Suprapubic skin (tissue), 4 donors: ENCODE measurements at regions not wholly inside any gene's neighbourhood (a gene's known extent, or its start where the extent isn't known, plus 50 kb on each side); places are given as distances from the start of the nearest gene placed in this dataset.

Experiments
- DNase-seq, 2 donors: peaks; one replicate each; pipeline ENCODE4 v3.0.0-alpha.2; 2019; ENCODE audit warnings: low spot score in 2 of 2
- H3K27ac ChIP-seq: fragments of 200-600 bp; sonication (generic); one replicate; pipeline ENCODE4 v1.5.1; 2019
- H3K27me3 ChIP-seq: fragments of 200-600 bp; sonication (generic); one replicate; pipeline ENCODE4 v1.5.1; 2019
- H3K36me3 ChIP-seq: fragments of 200-600 bp; sonication (generic); one replicate; pipeline ENCODE4 v1.5.1; 2019
- H3K4me1 ChIP-seq: fragments of 200-600 bp; sonication (generic); one replicate; pipeline ENCODE4 v1.5.1; 2019
- H3K4me3 ChIP-seq: fragments of 200-600 bp; sonication (generic); one replicate; pipeline ENCODE4 v1.5.1; 2019; ENCODE audit warnings: mild to moderate bottlenecking
- H3K9me3 ChIP-seq: fragments of 200-600 bp; sonication (generic); one replicate; pipeline ENCODE4 v1.5.1; 2019
- CTCF ChIP-seq, 2 donors: fragments of 200-600 bp in 1 of 2; fragments of 450-650 bp in 1 of 2; sonication (generic) in 1 of 2; IDR thresholded peaks; one replicate each; pipeline ENCODE4 v1.5.1; 2016 to 2019; ENCODE audit warnings: antibody characterized with exemption in 2 of 2, mild to moderate bottlenecking in 1 of 2, moderate library complexity in 1 of 2
- EP300 ChIP-seq: sonication (generic); formaldehyde crosslinking; IDR thresholded peaks from one replicate; pipeline ENCODE4 v1.6.1; 2017; ENCODE audit warnings: antibody characterized with exemption
- POLR2A ChIP-seq, 2 donors: fragments of 450-650 bp; IDR thresholded peaks; one replicate each; pipeline ENCODE4 v1.6.1; 2017; ENCODE audit warnings: antibody characterized with exemption in 2 of 2, mild to moderate bottlenecking in 2 of 2, moderate library complexity in 2 of 2
- POLR2AphosphoS5 ChIP-seq, 3 donors: sonication (generic); formaldehyde crosslinking; IDR thresholded peaks; one replicate each; pipeline ENCODE4 v1.6.1; 2017; ENCODE audit warnings: antibody characterized with exemption in 3 of 3
- WGBS: methylation state at CpG from one replicate; pipeline ENCODE4 v1.1.5; 2018; 5-methylcytosine and 5-hydroxymethylcytosine counted together

GRCh38 chr7:121798453-121798840 is 74.5 kb upstream of the PTPRZ1 start:
- no peak overlapping the region for H3K4me3 ChIP-seq
- no peaks in the 10 kb centered on the region for H3K36me3 ChIP-seq
- TF ChIP-seq POLR2A (IDR thresholded peaks at IDR 0.05) (no peak), CTCF (IDR thresholded peaks at IDR 0.05) (no peak), POLR2AphosphoS5 (IDR thresholded peaks at IDR 0.05) (no peak), EP300 (no peak)
- no peaks in the 10 kb centered on the region for H3K9me3 ChIP-seq
- 80% methylated on average over 2 of the region's 2 CpGs for WGBS
- H3K27ac ChIP-seq: peak overlapping the region; percentile 12
- H3K27me3 ChIP-seq: no peaks in the 10 kb centered on the region
- no peak for DNase-seq
- peaks cover 41% of the 10 kb centered on the region for H3K4me1 ChIP-seq

GRCh38 chr7:121797657-121798452 is 75.1 kb upstream of the PTPRZ1 start:
- peak overlapping the region; percentile 81 for H3K27ac ChIP-seq
- 42% methylated on average over 6 of the region's 6 CpGs for WGBS
- H3K4me3 ChIP-seq: no peak overlapping the region
- H3K4me1 ChIP-seq: peaks cover 41% of the 10 kb centered on the region
- DNase-seq: no peak
- H3K9me3 ChIP-seq: no peaks in the 10 kb centered on the region
- no peaks in the 10 kb centered on the region for H3K36me3 ChIP-seq
- TF ChIP-seq CTCF (IDR thresholded peaks at IDR 0.05) (no peak), POLR2AphosphoS5 (IDR thresholded peaks at IDR 0.05) (no peak), POLR2A (IDR thresholded peaks at IDR 0.05) (no peak), EP300 (no peak)
- H3K27me3 ChIP-seq: no peaks in the 10 kb centered on the region

GRCh38 chr7:121796936-121797656 is 75.9 kb upstream of the PTPRZ1 start:
- peaks cover 36% of the 10 kb centered on the region for H3K4me1 ChIP-seq
- H3K36me3 ChIP-seq: no peaks in the 10 kb centered on the region
- WGBS: 63% methylated on average over 7 of the region's 7 CpGs
- H3K27me3 ChIP-seq: no peaks in the 10 kb centered on the region
- no peak for DNase-seq
- no peak for TF ChIP-seq EP300
- TF ChIP-seq POLR2A (IDR thresholded peaks at IDR 0.05): no peak
- TF ChIP-seq CTCF (IDR thresholded peaks at IDR 0.05): no peak
- TF ChIP-seq POLR2AphosphoS5 (IDR thresholded peaks at IDR 0.05): no peak
- peak overlapping the region; percentile 81 for H3K27ac ChIP-seq
- no peak overlapping the region for H3K4me3 ChIP-seq
- no peaks in the 10 kb centered on the region for H3K9me3 ChIP-seq

GRCh38 chr7:121796381-121796780 is 76.6 kb upstream of the PTPRZ1 start:
- Histone ChIP-seq H3K27me3 (no peaks in the 10 kb centered on the region), H3K27ac (peak overlapping the region; percentile 81), H3K4me3 (no peak overlapping the region), H3K4me1 (peaks cover 34% of the 10 kb centered on the region), H3K9me3 (no peaks in the 10 kb centered on the region), H3K36me3 (no peaks in the 10 kb centered on the region)
- 64% methylated on average over 4 of the region's 4 CpGs for WGBS
- DNase-seq: no peak
- TF ChIP-seq POLR2A (IDR thresholded peaks at IDR 0.05): no peak
- TF ChIP-seq EP300: no peak
- no peak for TF ChIP-seq POLR2AphosphoS5 (IDR thresholded peaks at IDR 0.05)
- TF ChIP-seq CTCF (IDR thresholded peaks at IDR 0.05): no peak

GRCh38 chr7:121795736-121796135 is 77.2 kb upstream of the PTPRZ1 start:
- no peak for DNase-seq
- Histone ChIP-seq H3K9me3 (no peaks in the 10 kb centered on the region), H3K4me1 (peaks cover 34% of the 10 kb centered on the region), H3K36me3 (no peaks in the 10 kb centered on the region), H3K4me3 (no peak overlapping the region), H3K27me3 (no peaks in the 10 kb centered on the region), H3K27ac (peak overlapping the region; percentile 81)
- WGBS: 51% methylated on average over 2 of the region's 2 CpGs
- no peak for TF ChIP-seq EP300
- peak in 1 of 3 donors; percentile 45 for TF ChIP-seq POLR2AphosphoS5 (IDR thresholded peaks at IDR 0.05)
